ENCODE measurements at regions not wholly inside any gene's neighbourhood (a gene's known extent, or its start where the extent isn't known, plus 50 kb on each side); places are given as distances from the start of the nearest gene placed in this dataset.

DNA sequence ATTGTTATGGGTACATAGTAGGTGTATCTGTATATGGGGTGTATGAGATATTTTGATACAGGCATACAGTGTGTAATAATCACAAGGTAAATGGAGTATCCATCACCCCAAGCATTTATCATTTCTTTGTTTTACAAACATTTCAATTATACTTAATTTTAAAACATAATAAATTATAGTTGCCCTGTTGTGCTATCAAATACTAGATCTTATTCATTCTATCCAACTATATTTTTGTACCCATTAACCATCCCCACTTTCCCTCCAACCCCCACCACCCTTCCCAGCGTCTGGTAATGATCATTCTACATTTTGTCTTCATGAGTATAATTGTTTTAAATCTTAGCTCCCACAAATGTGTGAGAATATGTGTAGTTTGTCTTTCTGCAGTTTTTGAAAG, 302.6 kb downstream of the FOXG1 start:
- no peak overlapping the region for H3K4me3 ChIP-seq (replicated peaks in 1 of 2; ENCODE audit: low read depth in 2 of 2, low read length in 2 of 2)
- DNase-seq (ENCODE audit: low read depth in 2 of 2), result no peak
- TF ChIP-seq, protein P1, sequence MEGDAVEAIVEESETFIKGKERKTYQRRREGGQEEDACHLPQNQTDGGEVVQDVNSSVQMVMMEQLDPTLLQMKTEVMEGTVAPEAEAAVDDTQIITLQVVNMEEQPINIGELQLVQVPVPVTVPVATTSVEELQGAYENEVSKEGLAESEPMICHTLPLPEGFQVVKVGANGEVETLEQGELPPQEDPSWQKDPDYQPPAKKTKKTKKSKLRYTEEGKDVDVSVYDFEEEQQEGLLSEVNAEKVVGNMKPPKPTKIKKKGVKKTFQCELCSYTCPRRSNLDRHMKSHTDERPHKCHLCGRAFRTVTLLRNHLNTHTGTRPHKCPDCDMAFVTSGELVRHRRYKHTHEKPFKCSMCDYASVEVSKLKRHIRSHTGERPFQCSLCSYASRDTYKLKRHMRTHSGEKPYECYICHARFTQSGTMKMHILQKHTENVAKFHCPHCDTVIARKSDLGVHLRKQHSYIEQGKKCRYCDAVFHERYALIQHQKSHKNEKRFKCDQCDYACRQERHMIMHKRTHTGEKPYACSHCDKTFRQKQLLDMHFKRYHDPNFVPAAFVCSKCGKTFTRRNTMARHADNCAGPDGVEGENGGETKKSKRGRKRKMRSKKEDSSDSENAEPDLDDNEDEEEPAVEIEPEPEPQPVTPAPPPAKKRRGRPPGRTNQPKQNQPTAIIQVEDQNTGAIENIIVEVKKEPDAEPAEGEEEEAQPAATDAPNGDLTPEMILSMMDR (IDR thresholded peaks at IDR 0.05; ENCODE audit: low read depth, low read length), result no peak

DNA sequence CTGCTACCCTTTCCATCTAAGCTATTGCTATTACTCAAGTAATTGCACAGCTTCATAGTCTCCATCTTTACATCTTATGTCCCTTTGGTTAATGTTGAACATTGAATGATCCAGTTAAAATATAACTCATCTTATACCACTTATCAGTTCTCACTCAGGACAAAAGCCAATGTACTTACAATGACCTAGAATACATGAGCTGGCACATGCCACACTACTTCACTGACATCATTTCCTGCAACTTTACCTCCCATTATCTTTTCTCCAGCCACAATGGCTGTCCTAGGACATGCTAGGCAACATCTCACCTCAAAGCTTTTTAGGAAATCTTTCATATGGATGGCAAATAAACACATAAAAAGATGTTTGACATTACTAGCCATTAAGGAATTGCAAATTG, 309.2 kb downstream of the FOXG1 start:
- TF ChIP-seq, protein P1 (IDR thresholded peaks at IDR 0.05; ENCODE audit: low read depth, low read length), result no peak
- DNase-seq (ENCODE audit: low read depth in 2 of 2), result no peak
- H3K4me3 ChIP-seq (replicated peaks in 1 of 2; ENCODE audit: low read depth in 2 of 2, low read length in 2 of 2), result no peak overlapping the region

DNA sequence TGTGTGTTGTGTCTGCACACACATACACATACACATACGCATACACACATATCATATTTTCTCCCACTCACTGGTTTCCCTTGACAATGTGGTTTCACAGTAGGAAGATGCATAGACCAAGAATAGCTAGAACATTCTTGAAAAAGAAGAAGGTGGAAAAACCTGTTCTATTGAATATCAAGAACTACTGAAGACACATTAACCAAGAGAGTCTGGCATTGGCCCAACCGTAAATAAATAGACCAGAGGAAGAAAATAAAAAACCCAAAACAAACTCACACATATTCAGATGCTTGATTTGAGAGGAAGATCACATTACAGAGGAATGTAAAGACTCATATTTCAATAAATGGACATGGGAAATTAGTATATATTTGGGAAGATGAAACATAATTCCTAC, 311.3 kb downstream of the FOXG1 start:
- TF ChIP-seq, protein P1 (IDR thresholded peaks at IDR 0.05; ENCODE audit: low read depth, low read length), result no peak
- H3K4me3 ChIP-seq (replicated peaks in 1 of 2; ENCODE audit: low read depth in 2 of 2, low read length in 2 of 2), result no peak overlapping the region
- no peak for DNase-seq (ENCODE audit: low read depth in 2 of 2)

DNA sequence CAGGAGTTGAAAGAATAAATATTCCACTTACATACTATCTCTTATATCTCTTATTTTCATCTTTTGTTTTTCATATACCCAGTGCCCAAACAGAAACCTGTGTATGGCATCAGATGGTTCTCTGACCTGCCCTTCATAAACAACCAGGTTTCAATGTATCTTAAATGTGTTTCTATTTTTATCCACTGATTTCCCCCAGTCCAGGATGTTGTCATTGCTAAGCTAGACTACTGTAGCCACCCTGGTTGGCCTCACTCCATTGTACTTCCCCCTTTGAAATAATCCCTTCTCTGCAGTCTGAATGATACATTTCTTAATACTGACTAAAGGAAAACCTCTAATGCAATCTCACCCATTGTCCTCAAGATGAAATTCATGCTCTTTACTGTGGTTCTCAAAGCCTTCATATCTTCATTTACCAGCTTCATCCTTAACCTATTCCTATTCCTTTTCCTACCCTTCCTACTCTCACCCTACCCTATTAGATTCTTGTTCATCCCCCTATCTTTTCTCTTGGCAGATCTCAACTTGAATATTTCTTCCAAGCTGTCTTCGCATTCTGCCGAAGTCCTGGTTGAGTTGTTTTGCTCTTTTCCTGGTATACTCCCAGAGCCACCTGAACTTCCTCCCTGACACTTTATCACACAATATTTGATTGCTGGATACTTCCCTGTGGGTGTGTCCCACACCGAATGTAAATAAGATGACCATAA, 312.4 kb downstream of the FOXG1 start:
- DNase-seq (ENCODE audit: low read depth in 2 of 2), result peak in 1 of 2 donors; percentile 27
- TF ChIP-seq, protein P1 (IDR thresholded peaks at IDR 0.05; ENCODE audit: low read depth, low read length), result no peak

DNA sequence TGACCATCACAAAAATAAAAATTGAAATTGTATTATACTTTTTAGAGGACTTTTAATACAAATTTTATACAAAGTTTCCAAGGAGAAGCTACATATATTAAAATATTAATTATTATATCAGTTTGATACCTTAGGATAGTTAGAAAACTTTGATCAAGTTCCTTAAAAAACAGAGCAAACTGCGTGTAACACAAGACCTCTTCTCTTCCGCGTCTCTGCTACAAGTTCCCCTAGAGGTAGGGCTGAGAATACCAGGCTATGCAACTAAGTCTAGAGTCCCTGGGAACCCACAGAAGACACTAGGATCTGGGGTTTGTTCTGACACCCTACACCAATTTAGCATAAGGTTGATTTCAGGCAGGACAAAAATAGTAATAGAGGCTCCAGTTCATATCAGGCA, 319.0 kb downstream of the FOXG1 start:
- TF ChIP-seq, protein P1 (IDR thresholded peaks at IDR 0.05; ENCODE audit: low read depth, low read length), result peak; percentile 71

More for the DNA sequence above, 312.4 kb downstream of the FOXG1 start:
- no peak overlapping the region for H3K4me3 ChIP-seq (replicated peaks in 1 of 2; ENCODE audit: low read depth in 2 of 2, low read length in 2 of 2)

DNA sequence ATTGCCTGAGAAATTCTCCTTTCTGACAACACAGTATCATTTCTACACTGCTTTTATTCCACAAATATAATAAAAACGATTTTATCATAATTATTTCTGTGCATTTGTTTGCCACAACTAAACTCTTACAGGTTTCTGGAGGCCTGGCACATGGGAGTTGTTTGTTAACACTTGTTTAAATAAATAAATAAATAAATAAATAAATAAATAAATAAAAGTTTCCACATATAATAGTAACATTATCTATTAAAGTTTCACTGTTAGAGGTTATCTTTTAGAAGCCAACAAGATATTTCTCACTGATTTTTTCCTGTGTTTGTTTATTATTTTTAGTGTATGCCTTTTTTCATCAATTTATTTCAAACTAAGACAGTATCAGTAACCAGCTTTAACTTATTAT, 323.3 kb downstream of the FOXG1 start:
- H3K4me3 ChIP-seq (replicated peaks in 1 of 2; ENCODE audit: low read depth in 2 of 2, low read length in 2 of 2), result no peak overlapping the region
- TF ChIP-seq, protein P1 (IDR thresholded peaks at IDR 0.05; ENCODE audit: low read depth, low read length), result no peak
- DNase-seq (ENCODE audit: low read depth in 2 of 2), result no peak

More for the DNA sequence above, 319.0 kb downstream of the FOXG1 start:
- no peak overlapping the region for H3K4me3 ChIP-seq (replicated peaks in 1 of 2; ENCODE audit: low read depth in 2 of 2, low read length in 2 of 2)
- DNase-seq (ENCODE audit: low read depth in 2 of 2), result peak; percentile 10 to 32

DNA sequence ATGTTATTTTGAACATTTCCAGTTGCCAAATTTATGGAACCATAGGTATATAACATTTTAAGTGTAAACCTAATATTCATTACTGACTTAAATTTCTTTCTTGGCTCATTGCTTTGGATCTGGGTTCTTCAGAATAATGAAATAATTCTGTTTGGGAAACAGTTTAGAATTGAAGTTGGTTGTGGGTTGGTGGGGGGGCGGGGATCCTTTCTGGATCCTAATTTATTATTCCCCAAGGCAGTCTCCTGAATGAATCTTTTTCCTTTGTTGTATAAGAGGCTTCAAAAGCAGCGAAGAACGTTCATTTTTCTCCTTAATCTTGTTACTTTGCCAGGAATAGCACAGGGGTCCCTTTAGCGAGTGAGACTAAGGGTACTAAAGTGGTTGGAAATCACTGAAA, 325.5 kb downstream of the FOXG1 start:
- no peak overlapping the region for H3K4me3 ChIP-seq (replicated peaks in 1 of 2; ENCODE audit: low read depth in 2 of 2, low read length in 2 of 2)
- TF ChIP-seq, protein P1 (IDR thresholded peaks at IDR 0.05; ENCODE audit: low read depth, low read length), result no peak
- no peak for DNase-seq (ENCODE audit: low read depth in 2 of 2)

All from cardiac fibroblast (primary cell).